ENCODE measurements at regions not wholly inside any gene's neighbourhood (a gene's known extent, or its start where the extent isn't known, plus 50 kb on each side); places are given as distances from the start of the nearest gene placed in this dataset.

DNA sequence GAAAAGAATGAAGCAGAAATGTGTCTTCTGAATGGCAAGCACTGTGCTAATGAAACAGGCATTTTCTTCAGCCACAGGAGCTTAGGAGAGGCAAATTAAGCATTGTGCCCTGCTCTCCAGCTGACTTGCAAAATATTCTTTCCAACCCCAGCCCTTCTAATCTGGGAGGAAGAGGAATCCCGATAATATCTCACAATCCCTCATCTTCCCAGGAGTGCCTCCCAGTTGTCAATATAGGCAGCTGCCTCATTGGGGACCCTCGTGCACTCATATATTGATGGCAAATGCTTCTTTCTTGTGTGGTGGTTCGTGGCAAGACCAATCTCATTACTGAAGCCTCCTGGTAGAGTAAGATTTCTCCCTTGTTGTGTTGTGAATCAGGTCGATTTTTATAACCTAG is 299.0 kb downstream of the COG6 start:
- no peak overlapping the region for H3K9ac ChIP-seq (ENCODE audit: low read length)
- no peak overlapping the region for H3K4me2 ChIP-seq (ENCODE audit: low read length)
- H3K4me1 ChIP-seq (ENCODE audit: insufficient read depth, low read length) = no peaks in the 10 kb centered on the region
- no peaks in the 10 kb centered on the region for H4K20me1 ChIP-seq (ENCODE audit: insufficient read depth, low read length)
- Mint-ChIP-seq H3K4me1 (ENCODE audit: low read depth, unreplicated experiment) (peaks cover 5% of the 10 kb centered on the region), H3K27me3 (ENCODE audit: low read depth, unreplicated experiment) (no peaks in the 10 kb centered on the region), H3K4me3 (ENCODE audit: unreplicated experiment) (no peak overlapping the region), H3K27ac (ENCODE audit: unreplicated experiment) (no peak overlapping the region), H3K9me3 (ENCODE audit: unreplicated experiment) (peaks cover 1% of the 10 kb centered on the region), H3K36me3 (ENCODE audit: low read depth, unreplicated experiment) (no peaks in the 10 kb centered on the region)
- FAIRE-seq (no peak), DNase-seq (ENCODE audit: low read depth) (no peak)
- no peaks in the 10 kb centered on the region for H3K27me3 ChIP-seq (ENCODE audit: insufficient read depth, low read length)
- H2AFZ ChIP-seq (ENCODE audit: low read depth, low read length) = no peak overlapping the region
- no peak overlapping the region for H3K4me3 ChIP-seq (ENCODE audit: insufficient read depth, low read depth, low read length)
- no peak for TF ChIP-seq EZH2 (IDR thresholded peaks at IDR 0.05; ENCODE audit: insufficient read depth, low read length)
- TF ChIP-seq CTCF (IDR thresholded peaks at IDR 0.05; ENCODE audit: insufficient read depth, low read depth, low read length) = no peak
- H3K36me3 ChIP-seq (ENCODE audit: insufficient read depth, low read length) = no peaks in the 10 kb centered on the region
- no peaks in the 10 kb centered on the region for H3K79me2 ChIP-seq (ENCODE audit: insufficient read depth, low read length)
- no peaks in the 10 kb centered on the region for H3K9me3 ChIP-seq (ENCODE audit: insufficient read depth, low read depth, low read length)
- no peak overlapping the region for H3K27ac ChIP-seq (ENCODE audit: low read depth, low read length)

DNA sequence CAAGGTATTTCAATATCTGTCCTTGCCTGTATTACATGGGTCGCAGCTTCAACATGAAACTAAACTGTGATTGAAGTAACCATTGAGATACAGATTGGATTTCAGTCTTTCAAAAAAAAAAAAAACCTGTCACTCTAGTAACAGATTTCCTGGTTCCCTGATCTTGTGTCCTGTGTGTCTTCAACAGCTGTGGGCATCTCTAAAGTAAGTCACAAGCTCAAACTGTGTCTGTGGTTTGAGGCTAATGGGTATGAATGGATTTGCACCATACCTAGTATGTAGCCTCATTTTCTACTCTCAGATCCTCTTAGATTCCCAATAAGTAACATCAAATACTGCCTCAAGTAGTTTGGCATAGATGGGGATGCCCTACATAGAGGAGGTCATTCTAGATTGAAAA is 300.1 kb downstream of the COG6 start:
- H3K4me3 ChIP-seq (ENCODE audit: insufficient read depth, low read depth, low read length) = no peak overlapping the region
- TF ChIP-seq CTCF (IDR thresholded peaks at IDR 0.05; ENCODE audit: insufficient read depth, low read depth, low read length) = no peak
- TF ChIP-seq EZH2 (IDR thresholded peaks at IDR 0.05; ENCODE audit: insufficient read depth, low read length) = no peak
- no peaks in the 10 kb centered on the region for H3K27me3 ChIP-seq (ENCODE audit: insufficient read depth, low read length)
- Mint-ChIP-seq H3K27me3 (ENCODE audit: low read depth, unreplicated experiment) (no peaks in the 10 kb centered on the region), H3K4me1 (ENCODE audit: low read depth, unreplicated experiment) (peaks cover 16% of the 10 kb centered on the region), H3K9me3 (ENCODE audit: unreplicated experiment) (peaks cover 4% of the 10 kb centered on the region), H3K27ac (ENCODE audit: unreplicated experiment) (no peak overlapping the region), H3K36me3 (ENCODE audit: low read depth, unreplicated experiment) (no peaks in the 10 kb centered on the region), H3K4me3 (ENCODE audit: unreplicated experiment) (no peak overlapping the region)
- no peaks in the 10 kb centered on the region for H3K9me3 ChIP-seq (ENCODE audit: insufficient read depth, low read depth, low read length)
- no peak overlapping the region for H2AFZ ChIP-seq (ENCODE audit: low read depth, low read length)
- H3K27ac ChIP-seq (ENCODE audit: low read depth, low read length) = no peak overlapping the region
- no peaks in the 10 kb centered on the region for H4K20me1 ChIP-seq (ENCODE audit: insufficient read depth, low read length)
- no peak overlapping the region for H3K9ac ChIP-seq (ENCODE audit: low read length)
- H3K36me3 ChIP-seq (ENCODE audit: insufficient read depth, low read length) = no peaks in the 10 kb centered on the region
- H3K79me2 ChIP-seq (ENCODE audit: insufficient read depth, low read length) = no peaks in the 10 kb centered on the region
- H3K4me2 ChIP-seq (ENCODE audit: low read length) = no peak overlapping the region
- FAIRE-seq = no peak
- DNase-seq (ENCODE audit: low read depth) = no peak
- H3K4me1 ChIP-seq (ENCODE audit: insufficient read depth, low read length) = no peaks in the 10 kb centered on the region

GRCh38 chr13:39956036-39956435 is 300.6 kb downstream of the COG6 start:
- Mint-ChIP-seq H3K4me1 (ENCODE audit: low read depth, unreplicated experiment) (peaks cover 19% of the 10 kb centered on the region), H3K36me3 (ENCODE audit: low read depth, unreplicated experiment) (no peaks in the 10 kb centered on the region), H3K27me3 (ENCODE audit: low read depth, unreplicated experiment) (no peaks in the 10 kb centered on the region), H3K27ac (ENCODE audit: unreplicated experiment) (no peak overlapping the region), H3K9me3 (ENCODE audit: unreplicated experiment) (peaks cover 4% of the 10 kb centered on the region), H3K4me3 (ENCODE audit: unreplicated experiment) (no peak overlapping the region)
- Histone ChIP-seq H3K79me2 (ENCODE audit: insufficient read depth, low read length) (no peaks in the 10 kb centered on the region), H3K27me3 (ENCODE audit: insufficient read depth, low read length) (no peaks in the 10 kb centered on the region), H3K9me3 (ENCODE audit: insufficient read depth, low read depth, low read length) (no peaks in the 10 kb centered on the region), H3K9ac (ENCODE audit: low read length) (no peak overlapping the region), H3K4me2 (ENCODE audit: low read length) (no peak overlapping the region), H4K20me1 (ENCODE audit: insufficient read depth, low read length) (no peaks in the 10 kb centered on the region), H3K4me1 (ENCODE audit: insufficient read depth, low read length) (no peaks in the 10 kb centered on the region), H2AFZ (ENCODE audit: low read depth, low read length) (no peak overlapping the region), H3K36me3 (ENCODE audit: insufficient read depth, low read length) (no peaks in the 10 kb centered on the region), H3K4me3 (ENCODE audit: insufficient read depth, low read depth, low read length) (no peak overlapping the region), H3K27ac (ENCODE audit: low read depth, low read length) (no peak overlapping the region)
- TF ChIP-seq EZH2 (IDR thresholded peaks at IDR 0.05; ENCODE audit: insufficient read depth, low read length) (no peak), CTCF (IDR thresholded peaks at IDR 0.05; ENCODE audit: insufficient read depth, low read depth, low read length) (no peak)
- DNase-seq (ENCODE audit: low read depth) (no peak), FAIRE-seq (no peak)

Data from astrocyte (in vitro differentiated cells and primary cell).